ENCODE measurements at regions not wholly inside any gene's neighbourhood (a gene's known extent, or its start where the extent isn't known, plus 50 kb on each side); places are given as distances from the start of the nearest gene placed in this dataset.

DNA sequence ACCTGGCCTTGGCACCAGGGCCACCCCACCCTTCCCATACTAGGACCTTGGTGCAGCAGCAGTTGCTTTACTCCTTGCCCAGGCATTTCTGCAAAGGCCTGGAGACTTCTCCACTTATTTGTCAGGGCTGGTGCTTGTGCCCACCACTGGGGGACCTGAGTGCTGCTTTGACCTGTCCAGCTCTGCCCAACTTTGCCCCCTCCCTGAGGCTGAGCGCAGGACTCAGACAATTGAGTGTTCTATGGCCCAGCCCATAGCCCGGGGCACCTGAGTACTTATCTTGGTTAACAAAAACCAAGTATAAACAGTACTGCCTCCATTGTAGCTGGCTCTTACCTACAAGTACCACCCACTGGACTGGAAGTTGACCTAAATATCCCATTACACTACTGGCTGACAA is 406.1 kb upstream of the CHD1 start:
- TF ChIP-seq ZC3H10 (CRISPR knock-in tag; IDR thresholded peaks at IDR 0.05) = no peak
- TF ChIP-seq SNAI2 (CRISPR knock-in tag; IDR thresholded peaks at IDR 0.05) = no peak
- no peak for TF ChIP-seq BACH2 (CRISPR knock-in tag; IDR thresholded peaks at IDR 0.05; ENCODE audit: borderline replicate concordance)
- no peak for TF ChIP-seq GLIS3 (CRISPR knock-in tag; IDR thresholded peaks at IDR 0.05)
- TF ChIP-seq, protein P1, sequence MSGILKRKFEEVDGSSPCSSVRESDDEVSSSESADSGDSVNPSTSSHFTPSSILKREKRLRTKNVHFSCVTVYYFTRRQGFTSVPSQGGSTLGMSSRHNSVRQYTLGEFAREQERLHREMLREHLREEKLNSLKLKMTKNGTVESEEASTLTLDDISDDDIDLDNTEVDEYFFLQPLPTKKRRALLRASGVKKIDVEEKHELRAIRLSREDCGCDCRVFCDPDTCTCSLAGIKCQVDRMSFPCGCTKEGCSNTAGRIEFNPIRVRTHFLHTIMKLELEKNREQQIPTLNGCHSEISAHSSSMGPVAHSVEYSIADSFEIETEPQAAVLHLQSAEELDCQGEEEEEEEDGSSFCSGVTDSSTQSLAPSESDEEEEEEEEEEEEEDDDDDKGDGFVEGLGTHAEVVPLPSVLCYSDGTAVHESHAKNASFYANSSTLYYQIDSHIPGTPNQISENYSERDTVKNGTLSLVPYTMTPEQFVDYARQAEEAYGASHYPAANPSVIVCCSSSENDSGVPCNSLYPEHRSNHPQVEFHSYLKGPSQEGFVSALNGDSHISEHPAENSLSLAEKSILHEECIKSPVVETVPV (CRISPR knock-in tag; IDR thresholded peaks at IDR 0.05) = no peak
- no peak for TF ChIP-seq ZNF565 (CRISPR knock-in tag; conservative IDR thresholded peaks at IDR 0.05; ENCODE audit: low read depth)
- TF ChIP-seq, protein P2, sequence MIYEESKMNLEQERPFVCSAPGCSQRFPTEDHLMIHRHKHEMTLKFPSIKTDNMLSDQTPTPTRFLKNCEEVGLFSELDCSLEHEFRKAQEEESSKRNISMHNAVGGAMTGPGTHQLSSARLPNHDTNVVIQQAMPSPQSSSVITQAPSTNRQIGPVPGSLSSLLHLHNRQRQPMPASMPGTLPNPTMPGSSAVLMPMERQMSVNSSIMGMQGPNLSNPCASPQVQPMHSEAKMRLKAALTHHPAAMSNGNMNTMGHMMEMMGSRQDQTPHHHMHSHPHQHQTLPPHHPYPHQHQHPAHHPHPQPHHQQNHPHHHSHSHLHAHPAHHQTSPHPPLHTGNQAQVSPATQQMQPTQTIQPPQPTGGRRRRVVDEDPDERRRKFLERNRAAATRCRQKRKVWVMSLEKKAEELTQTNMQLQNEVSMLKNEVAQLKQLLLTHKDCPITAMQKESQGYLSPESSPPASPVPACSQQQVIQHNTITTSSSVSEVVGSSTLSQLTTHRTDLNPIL (CRISPR knock-in tag; IDR thresholded peaks at IDR 0.05; ENCODE audit: low read depth) = no peak
- TF ChIP-seq TCF4 (CRISPR knock-in tag; IDR thresholded peaks at IDR 0.05; ENCODE audit: borderline replicate concordance) = no peak
- no peak for TF ChIP-seq RARB (CRISPR knock-in tag; IDR thresholded peaks at IDR 0.05)
- TF ChIP-seq ARNTL (CRISPR knock-in tag; IDR thresholded peaks at IDR 0.05; ENCODE audit: borderline replicate concordance, low read depth) = no peak

All from SK-N-SH treated with all-trans-retinoic acid at 6 μM for 48 hours (cell line).